ENCODE measurements at regions not wholly inside any gene's neighbourhood (a gene's known extent, or its start where the extent isn't known, plus 50 kb on each side); places are given as distances from the start of the nearest gene placed in this dataset.

DNA sequence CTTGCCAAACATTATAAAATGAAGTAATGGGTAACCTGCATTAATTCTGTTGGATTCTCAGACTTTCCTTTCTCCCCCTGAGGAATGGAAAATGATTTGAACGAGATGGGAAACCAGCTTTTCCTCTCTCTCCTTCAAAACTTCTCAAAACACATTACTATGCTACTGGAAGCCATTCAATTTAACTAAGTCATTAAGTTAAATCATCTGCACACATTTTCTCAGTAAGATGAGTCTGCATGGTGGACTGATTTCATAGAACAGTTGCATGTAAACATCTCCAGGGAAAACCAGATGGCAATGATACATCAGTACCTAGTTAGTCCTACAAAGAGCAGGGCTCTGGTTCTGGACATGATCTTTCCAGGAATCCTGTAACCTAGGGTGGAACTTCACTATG lies 59.9 kb downstream of the BMP4 start:
- no peak for DNase-seq

DNA sequence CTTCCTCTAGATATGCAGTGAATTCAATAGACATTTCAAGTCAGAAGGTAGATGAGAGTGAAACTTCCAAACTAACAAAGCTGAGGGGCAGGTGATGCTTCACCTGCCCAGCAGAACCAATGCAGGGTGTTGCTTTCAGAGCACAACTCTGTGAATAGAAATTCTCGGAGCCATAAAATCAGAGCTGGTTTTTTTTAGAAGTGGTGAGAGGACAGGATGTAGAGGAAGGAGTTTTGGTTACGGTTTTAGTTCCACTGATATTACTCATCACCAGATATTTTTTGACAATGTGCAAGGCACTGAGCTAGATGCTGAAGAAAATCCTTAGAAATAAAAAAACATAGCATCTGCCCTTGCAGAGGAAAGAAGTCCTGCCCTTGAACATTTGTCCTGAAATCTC lies 62.2 kb downstream of the BMP4 start:
- DNase-seq: no peak

DNA sequence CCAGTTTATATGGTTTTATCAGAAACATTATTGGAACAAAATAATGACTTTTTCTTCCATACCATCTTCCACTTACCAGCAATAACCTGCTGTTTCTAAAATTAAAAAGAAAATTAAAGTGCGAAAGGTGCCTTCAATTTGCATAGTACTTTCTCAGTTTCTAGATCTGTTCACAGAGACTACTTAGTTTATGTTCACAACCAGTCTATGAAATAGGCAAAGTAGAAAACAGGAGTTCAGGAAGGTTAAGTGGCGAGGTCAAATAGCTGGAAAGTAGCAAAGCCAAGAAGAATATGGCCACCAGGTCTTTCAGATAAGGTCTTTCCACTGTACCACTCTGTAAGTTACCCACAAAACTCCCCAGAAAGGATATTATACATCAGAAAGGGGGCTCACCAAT lies 63.3 kb downstream of the BMP4 start:
- no peak for DNase-seq

DNA sequence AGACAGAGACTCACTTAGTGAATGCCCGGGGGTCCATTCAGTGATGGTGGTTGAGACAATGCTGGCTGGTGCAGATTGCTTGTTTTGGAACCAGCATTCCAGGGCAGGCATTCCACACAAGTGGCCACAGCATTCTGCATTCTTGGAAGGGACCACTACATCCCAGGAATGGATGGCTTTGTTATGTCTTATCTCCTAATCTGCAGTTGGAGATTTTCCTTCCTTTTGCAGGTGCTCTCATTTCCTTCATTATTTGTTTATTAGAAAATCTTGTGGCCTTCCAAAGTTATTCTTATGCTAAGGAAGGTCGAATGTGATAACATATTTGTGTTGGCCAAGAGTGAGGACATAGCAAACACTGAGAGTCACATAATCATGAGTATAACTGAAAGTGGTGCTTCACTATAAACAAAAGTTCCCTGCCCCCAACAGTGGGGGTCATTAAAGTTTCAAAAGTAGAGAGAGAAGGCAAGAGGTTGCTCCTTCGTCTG lies 66.0 kb downstream of the BMP4 start:
- DNase-seq: no peak

DNA sequence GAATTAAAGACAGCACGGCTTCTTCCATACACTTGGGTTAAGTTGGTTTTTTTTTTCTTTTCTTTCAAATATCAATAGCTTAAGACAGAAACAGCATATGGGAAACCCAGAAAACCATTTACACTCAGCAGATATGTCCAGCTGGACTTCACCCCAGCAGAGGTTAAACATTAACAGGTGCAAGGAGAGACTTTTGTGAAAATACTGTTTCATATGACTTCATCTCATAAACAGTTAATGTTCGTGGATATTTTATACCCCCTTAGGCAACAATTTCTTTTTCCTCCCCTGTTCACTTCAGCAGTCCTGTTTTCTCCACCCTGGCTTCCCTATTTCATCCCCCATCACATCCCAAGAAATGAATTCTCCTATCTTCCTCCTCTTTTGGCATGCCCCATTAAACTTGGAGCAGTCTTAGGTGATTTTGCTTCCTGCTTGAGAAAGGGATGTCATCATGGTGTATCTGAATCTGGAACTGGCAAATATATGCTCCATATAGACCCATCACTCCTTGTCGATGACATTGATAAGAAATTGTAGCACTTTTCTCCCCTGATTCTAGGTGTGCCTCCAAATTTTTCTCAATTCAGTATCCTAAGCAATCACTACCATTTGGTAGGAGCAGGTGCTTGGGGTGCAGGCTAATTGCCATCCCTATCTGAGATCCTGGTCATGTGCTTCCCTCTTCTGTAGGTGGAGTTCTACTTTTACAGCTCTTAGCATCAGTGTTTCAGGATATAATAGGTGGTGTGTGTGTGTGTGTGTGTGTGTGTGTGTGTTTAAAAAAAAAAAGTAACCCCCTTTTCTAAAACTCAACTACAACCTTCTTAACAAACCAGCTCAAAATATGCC lies 67.9 kb downstream of the BMP4 start:
- DNase-seq: no peak

DNA sequence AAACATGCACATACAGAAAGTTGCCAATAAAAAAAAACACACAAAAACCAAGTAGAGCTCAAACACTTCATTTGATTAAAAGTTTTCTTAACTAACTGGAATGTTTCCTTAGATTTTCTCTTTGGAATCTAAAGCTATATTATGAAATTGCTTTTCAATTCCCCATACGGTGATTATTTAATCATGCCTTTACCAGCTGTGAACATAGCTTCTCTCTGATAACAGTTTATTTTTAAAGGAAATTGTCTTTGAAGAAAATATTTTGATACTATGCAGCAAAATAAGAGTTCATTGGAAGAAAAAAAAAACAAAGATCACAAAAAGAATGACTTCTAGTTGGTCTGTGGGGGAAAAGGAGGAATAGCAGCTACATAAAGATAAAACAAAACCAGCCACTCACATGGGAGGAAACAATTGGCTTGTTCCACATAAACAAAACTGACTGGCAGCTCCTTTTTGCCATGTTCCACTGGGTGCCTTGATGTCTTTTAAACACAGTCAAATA lies 71.4 kb downstream of the BMP4 start:
- no peak for DNase-seq

DNA sequence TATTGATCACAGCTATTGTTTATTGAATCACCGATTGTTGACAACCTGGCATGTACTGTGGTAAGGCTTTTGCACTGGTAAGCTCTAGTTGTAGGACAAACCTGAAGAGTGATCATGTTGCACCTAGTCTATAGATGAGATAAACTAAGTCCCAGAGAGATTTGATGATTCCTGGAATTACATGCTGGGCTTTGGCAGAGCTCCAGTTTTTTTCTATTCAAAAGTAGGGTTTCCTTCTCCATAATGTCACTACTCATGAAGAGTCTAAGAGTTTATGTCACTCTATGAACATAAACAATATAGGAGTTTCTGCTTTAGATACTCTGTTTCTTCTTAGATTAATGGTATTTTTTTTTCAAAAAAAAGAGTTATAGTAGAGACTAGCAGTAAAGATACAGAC lies 72.0 kb downstream of the BMP4 start:
- DNase-seq: no peak

DNA sequence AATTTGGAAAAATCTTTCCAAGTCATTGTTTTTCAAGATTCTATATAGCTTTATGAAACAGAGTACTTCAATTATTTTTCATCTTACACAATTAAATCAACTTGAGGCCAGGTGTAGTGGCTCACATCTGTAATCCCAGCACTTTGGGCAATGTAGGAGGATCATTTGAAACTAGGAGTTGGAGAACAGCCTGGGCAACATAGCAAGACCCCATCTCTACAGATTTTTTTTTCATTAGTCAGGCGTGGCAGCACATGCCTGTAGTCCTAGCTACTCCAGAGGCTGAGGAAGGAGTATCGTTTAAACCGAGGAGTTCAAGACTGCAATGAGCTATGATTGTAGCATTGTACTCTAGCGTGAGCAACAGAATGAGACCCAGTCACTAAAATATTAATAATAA lies 72.9 kb downstream of the BMP4 start:
- DNase-seq: no peak

DNA sequence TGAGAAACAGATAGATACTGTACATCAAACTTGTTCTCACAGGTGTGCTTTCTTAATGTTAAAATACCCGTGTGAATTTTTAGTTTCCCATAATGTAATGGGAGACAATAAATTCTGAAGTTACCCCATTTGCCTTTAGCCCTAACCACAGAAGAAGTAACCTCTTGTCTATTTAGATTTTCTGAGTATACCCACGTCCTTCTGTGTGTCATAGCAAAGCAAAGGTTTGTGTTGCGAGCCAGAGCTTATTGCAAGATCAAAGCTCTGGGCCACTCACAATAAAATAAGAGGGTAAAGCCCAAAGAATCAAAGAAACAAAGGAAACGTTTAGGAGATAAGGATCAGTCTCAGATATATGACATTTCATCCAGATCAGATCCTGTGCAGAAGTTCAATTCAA lies 73.9 kb downstream of the BMP4 start:
- no peak for DNase-seq

DNA sequence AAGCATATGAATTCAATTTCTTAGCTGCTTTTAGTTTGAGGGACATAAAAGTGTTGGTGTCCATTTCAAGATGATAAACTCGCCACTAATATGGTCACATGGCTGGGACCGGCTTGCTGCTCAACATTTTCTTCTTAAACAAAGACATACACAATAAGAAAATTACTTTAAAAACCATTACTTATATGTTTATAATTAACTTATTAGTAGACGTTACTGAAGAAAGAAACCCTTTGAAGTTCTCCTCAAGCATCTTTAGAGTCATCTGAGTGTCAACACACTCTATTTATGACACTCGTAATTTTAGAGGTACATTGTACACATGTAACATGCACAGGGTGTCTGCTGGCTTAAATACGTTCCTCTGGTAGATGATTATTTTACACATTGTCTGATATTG lies 74.7 kb downstream of the BMP4 start:
- no peak for DNase-seq

DNA sequence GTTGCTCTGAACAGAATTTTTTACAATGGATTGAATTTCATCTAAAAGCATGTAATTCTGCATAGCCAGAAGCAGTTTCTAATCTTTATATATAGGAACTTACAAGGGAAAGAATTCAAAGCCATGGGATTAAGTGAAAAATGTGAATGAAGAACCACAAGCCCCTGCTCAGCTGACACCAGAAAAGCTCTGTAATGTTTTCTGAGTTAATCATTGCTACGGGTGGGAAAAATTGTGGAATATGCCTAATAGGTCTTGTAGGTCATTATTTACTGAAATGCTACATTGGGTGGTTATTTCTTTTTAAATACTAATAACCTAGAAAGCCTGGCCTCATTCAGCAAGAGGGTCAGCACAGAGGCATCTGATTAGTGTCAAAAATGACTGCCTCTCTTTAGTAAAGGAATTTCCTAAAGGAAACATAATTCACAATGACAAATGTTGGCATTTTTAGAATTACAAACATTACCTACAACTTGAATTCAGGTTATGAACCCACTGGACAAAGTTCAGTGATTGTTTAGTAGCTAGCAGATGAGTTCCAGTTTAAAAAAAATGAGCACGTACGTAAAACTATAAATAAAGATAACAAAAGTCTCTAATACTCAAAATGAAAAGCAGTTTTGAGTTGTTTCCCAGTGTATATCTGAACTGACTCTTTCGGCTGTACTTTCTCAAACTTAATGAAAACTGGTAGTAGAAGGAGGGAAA lies 75.3 kb downstream of the BMP4 start:
- DNase-seq: no peak

DNA sequence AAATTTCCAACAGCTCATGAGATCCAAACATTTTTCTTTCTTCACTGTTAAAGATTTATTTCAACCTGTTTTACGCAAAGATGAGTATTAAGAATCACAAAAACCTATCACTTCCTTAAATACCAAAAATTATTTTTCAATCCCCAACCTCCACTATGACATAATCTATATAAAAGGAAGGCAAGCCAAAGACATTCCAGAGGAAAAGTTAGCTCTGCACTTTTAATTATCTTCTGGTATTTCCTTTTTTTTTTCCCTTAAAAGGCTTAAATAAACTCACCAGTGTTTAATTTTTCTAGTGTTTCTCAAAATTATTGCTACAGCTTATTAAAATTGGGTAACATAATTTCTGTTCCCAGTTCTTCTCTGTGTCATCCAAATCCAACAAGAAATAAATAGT lies 75.9 kb downstream of the BMP4 start:
- DNase-seq: no peak

DNA sequence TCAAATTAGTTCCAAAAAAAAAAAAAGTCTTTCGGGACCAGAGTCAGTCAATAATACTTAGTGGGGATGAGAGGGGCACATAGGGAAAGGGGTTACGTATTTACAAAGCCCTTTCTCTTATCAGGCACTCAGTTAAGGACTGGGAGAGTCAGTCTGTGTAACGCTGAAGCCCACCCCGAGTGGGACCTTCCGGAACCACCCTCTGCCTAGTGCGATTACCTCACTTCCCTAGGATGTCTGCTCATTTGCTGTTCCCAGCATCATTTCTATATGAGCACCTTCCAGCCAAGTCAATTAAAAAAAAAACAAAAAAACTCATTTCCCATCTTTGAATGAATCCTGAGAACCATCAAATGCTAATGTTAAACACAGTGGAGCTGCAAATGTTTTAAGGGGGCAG lies 76.9 kb downstream of the BMP4 start:
- DNase-seq: no peak

DNA sequence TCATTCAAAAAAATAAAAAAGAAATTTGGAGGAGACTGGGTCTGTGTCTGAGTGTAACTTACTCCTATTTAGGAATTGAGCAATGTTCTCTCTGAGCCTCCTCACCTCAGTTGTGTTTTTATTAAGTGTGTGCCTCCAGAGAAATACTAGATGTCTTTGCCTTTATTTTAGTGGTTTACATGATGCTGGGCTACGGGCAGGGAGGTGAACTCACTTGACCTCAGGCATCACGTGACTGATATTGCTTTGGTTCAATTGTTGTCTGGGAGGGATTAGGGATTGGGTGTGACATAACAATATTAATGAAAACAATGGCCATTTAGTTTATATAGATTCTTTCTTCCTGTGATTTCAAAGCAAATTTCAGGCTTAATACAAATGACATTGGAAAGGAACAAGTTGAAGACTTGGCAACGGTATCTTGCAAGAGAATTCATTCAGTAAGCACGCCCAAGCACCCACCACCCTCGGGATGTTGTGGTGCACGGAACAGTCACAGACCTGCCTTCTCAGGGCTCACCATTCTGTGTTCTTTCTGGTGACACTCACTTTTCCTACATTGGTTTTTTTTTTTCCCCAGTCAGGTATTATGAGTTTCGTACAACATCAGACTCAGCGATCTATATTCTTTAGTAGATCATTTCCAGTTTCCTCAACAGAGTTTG lies 77.5 kb downstream of the BMP4 start:
- no peak for DNase-seq

DNA sequence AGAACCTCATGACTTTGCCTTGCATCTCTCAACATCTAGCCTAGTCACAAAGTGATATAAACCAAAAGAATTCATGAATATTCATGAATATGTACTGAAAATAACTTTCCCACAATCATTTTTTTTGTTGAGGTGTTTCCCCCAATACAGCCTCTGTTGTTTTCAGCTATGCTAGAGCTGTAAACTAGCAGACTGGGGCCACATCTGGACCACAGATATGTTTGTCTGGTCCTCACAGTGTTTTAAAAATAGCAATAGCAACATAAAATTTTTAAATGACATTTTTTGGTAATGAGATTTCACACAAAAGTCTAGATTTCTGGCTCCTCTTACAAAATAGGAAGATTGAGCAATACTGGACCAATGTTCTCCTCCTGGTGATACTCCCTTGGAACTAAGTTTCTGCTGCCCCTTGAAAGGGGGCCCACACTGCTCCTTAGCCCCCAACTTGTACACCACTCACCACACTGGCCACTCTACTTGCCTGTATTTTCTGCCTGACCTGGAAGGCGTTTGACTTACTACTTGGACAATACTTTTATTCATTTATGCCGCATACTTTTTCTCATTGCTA lies 81.2 kb downstream of the BMP4 start:
- no peak for DNase-seq

DNA sequence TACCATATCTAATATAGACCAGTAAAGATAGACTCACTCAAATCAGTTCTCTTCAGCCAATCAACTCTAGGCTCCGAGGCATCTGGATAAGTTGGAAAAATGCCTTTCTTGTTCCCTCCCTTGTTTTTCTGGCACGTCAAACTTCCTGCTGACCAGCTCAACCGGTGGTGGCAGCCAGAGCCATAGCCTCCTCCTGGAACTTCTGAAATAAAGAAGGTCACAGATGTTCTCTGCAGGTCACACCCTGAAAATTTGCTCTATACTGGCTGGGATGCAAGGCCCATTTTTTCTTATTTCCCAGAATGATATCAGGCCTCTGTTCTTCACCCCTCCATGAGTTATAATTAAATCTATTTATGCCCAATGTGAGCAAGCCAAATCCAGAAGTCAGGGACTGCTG lies 81.9 kb downstream of the BMP4 start:
- no peak for DNase-seq

DNA sequence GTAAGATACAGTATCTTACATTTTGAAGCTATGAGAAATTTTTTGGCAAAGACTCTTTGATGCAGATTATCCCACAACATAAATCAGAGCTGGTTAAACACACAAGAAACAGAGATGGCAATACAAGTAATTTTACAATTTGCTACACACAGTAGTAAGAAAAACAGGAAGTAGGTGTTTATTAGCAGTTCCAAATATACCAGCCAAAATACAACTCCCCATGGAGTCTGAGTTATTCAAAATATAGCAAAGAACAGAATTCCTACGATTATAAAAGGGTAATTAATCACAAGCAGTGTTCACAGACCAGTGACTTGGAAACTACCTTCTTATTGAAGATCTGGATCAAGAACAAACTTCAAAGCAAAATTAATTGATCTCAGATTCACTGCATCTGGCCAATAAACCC lies 83.9 kb downstream of the BMP4 start:
- DNase-seq: no peak

DNA sequence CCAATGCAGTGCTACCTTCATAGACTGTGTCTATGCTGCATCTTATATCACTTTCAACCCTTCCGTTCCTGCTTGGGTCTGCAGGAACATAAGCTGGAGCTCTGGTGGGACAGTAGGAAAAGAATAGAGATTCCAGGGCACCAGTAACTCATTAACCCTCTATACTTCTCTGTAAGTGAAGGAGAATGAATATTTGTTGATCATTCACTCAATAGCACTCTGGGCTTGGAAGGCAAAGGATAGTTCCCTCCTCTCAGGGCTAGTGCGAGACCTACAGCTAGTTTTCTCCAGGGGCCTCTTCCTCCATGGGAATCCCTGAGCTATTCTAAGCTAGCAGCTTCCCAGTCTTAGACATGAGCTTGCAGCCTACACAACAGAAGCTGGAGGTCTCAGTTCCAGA lies 84.7 kb downstream of the BMP4 start:
- DNase-seq: no peak

DNA sequence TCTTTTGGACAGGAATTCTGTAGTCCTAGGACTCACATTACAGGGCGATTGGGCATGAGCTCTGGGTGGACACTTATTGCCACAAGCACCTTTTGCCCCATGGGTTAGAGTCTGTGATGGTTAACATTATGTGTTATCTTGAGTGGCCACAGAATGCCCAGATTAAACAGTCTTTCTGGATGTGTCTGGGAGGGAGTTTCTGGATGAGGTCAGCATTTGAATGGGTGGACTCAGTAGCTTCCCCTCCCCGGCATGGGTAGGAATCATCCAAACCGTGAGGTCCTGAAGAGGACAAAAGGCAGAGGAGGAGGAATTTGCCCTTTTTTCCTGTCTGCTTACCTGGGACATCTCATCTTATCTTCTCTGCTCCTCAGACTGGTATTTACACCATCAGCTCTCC lies 85.6 kb downstream of the BMP4 start:
- DNase-seq: no peak

DNA sequence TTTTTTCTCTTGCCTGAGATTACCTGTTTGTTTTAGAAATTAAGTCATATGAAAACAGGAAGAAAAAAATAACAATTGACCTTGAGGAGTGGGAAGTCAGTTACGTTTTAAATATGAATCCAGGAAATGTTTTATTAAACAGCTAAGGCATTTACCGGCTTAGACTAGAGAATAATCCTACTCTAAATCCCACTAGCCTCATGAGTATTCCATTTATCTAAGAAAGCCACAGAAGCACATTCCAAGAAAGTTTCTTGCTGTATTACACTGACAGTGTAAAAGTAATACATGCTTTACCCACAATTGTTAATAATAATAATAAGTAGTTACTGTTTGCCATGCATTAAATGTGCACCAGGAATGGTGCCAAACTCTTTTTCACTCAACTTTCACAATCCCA lies 90.9 kb downstream of the BMP4 start:
- DNase-seq: no peak

DNA sequence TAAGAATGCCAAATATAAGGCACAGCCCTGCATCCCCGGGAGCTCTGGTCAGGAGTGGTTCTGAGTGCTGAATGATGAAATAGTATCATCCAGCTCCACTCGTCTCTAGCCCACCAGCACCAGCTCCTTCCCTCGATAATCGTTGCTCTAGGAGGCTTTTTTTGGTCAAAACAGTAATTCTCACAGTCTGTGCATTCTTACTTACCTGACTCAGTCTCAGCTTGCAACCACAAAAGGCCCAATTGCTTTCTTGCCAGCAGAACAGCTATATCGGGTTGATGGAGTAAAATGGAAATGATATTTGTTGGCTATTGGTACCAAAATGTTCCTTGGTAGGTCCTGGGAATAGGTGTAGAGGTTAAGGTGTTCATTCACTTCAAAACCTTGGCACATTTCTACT lies 94.8 kb downstream of the BMP4 start:
- no peak for DNase-seq

DNA sequence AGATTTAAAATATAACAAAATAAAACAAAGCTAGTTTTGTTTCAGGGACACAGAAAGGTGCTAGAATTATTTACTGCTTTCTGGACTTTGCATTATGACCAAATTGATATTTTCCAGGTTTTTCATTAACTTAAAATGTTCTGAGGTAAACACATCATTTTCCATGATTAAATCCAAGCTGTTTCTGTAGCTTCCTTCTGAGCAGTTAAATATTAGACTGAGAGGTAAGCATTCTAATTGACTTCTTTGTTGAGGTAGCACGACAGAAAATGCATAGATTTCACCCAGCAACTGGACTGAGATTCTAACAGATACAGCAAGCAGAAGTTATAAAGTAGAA lies 98.3 kb downstream of the BMP4 start:
- no peak for DNase-seq

DNA sequence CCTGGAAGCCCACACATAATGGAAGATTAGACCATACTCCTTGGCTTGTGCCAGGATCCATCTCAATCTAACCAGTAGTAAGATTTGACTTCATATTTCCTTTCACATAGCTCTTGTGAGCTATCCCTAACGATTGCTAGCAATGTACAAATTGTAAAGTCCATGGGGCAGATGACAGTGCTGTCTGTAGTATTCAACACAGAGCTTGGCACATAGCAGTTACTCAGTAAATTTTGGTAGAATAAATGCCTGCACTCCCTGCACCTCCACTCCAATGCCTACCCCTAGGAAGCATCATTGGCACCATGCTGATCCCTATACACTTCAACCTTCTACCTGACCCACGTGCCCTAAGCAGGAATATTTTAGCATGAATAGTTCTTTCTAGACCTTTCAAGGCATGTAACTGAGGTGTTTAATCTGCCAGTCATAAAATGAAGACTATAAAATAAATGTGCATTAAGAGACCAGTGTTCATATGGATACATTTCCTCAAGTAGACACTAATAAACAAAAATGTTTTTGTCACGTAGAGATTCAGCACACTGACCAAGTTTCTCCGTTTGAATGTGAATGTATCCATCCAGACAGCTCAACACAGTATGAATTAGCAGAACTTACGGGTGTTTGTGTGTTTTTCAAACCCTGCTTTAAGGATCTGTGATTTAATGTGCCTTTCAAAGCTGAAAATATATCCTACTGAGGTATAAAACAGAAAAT lies 98.8 kb downstream of the BMP4 start:
- DNase-seq: no peak

Data from CD4-positive, alpha-beta T cell treated with Interferon gamma for 1 hour (primary cell).